ENCODE measurements at regions not wholly inside any gene's neighbourhood (a gene's known extent, or its start where the extent isn't known, plus 50 kb on each side); places are given as distances from the start of the nearest gene placed in this dataset.
"Not testable (repeated sequence)": the region's sequence is repeated elsewhere in the genome, so short reads cannot be mapped to it uniquely, and the experiment has no call there.

DNA sequence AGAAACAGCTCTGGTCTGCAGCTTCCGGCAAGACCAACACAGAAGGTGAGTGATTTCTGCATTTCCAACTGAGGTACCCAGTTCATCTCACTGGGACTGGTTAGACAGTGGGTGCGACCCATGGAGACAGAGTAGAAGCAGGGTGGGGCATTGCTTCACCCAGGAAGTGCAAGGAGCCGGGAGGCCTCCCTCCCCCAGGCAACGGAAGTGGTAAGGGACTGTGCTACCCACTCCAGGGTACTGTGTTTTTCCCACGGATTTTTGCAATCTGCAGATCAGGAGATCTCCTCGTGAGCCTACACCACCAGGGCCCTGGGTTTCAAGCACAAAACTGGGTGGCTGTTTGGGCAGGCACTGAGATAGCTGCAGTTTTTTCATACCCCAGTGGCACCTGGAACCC lies 929.9 kb downstream of the SLITRK1 start:
- not testable (repeated sequence) for TF ChIP-seq CTCF, POLR2A (IDR thresholded peaks at IDR 0.05)

Measured in upper lobe of left lung (tissue), 4 donors.